ENCODE measurements at regions not wholly inside any gene's neighbourhood (a gene's known extent, or its start where the extent isn't known, plus 50 kb on each side); places are given as distances from the start of the nearest gene placed in this dataset.
"Not testable (repeated sequence)": the region's sequence is repeated elsewhere in the genome, so short reads cannot be mapped to it uniquely, and the experiment has no call there.

DNA sequence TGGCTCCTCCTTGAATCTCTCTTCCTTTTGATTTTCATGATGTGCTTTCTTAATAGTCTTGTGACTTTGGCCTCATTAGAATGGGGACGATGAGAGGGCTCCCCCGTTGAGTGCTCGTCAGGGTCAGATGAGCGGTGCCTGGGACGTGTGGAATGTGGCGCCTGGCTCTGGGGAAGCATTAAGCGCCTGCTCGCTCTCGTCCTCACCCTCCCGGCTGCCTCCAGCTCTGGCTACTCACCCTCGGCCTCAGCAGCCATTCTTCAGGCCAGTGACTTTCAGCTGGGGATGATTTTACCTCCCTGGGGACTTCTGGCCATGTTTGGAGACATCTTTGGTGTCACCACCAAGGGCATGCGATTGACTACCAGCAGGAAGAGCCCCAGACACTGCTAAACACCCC lies 69.7 kb downstream of the RPS6KA4 start:
- no peak for DNase-seq (ENCODE audit: low spot score)

DNA sequence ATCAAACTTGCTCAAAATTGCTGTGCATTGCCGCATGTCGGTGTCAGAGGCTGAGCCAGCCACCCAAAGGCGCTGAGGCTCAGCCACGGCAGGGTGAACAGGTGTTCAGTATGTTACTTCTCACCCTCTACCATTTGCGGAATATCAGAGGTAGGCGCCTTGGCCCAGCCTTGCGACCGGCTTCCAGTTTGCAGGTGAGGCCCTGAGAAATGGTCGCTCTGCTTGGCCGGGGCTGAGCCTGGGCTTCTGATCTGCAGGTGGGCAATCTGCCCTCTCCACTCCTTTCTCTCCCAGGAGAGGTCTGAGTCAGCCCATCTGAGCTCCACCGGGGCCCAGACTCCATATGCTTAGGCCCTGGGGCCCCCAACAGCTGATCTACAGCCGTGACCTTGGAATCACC lies 71.0 kb downstream of the RPS6KA4 start:
- no peak for DNase-seq (ENCODE audit: low spot score)

DNA sequence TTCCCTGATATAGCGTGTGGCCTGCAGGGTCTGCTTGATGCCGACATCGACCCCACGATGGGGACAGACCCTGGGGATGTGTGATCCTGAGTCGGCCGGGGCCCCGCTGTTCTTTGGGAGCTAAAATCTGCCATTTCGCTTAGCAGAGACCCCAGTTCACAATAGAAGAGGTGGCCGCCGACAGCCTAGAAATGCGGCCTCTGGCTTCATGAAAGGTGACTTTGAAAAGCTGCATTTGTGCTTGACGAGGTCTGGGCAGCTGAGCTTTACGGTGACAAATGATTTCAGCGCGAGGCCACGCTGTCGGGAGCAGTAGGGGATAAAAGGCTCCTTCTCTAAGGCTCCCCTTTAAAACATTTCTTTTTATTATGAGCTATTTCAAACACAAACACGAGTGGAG lies 71.7 kb downstream of the RPS6KA4 start:
- DNase-seq (ENCODE audit: low spot score) = no peak

DNA sequence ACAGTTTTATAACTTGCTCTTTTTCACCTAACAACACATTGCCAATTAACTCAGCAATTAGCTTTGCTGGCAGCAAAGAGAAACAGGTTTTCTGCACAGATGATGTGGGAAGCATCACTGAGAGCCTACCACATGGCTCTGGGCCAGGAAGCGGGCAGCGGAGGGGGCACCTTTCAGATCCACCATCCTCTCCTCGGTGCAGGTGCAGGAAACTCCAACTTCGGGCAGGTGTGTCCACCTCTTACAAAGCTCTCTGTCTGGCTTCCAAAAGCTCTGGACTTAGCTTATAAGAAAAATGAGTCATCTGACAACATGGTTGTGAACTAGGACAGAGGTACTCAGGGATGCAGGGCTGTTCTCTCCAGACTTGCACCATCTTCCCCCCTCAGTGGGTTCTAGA lies 77.0 kb downstream of the RPS6KA4 start:
- DNase-seq (ENCODE audit: low spot score) = no peak

DNA sequence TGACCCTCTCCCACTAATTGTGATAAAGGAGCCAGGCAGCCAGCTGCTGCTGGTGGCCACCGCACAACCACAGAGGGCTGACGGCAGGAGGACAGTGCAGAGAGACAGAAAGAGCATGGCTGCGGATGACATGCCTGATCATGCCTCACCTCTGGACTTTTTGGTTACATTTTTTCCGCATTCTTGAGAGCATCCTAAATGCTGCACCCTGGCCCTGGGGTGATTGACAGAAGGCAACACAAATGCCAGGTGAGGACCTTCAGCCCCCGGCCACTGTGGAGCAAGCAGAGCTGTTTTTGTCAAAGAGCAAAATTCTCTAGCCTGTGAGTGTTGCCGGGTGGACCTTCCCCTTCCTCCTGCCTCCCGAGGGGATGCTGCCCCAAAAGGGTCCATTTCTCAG lies 78.5 kb downstream of the RPS6KA4 start:
- no peak for DNase-seq (ENCODE audit: low spot score)

DNA sequence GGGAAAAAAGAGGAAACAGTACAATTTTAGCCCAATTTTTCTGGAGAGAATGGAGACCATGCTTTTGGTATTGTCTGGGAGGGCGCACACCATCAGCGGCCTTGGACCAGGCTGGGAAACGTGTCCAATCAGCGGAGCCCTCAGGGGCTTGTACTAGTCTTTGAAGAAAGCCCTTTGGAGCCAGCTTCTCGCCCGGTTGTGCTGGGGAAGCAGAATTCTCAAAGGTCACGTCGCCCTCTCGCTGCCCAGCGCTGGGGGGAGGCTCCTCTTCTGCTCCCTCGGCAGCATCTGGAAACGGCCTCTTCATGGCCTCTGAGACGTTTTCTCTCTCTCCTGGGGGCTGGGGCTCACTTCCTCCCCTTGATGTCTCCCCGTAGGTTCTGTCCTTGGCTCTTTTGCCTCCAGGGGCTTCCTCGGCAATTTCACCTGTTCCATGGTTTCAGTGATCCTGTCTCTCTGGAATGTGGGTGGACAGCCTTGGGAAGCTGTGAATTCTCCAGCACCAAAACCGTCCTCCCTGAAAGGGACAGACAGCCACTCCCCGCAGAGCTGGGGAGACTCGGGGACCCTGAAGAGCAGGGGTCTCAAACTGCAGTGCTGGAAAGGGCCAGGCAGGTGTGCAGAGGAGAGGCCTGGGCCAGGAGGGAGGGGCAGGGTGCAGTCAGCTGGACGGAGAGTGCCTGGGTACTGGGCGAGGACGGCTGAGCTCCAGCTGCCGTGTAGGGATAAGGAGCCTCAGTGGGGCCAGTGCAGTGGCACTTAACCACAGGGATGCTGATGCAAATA lies 80.2 kb downstream of the RPS6KA4 start:
- DNase-seq (ENCODE audit: low spot score) = no peak

DNA sequence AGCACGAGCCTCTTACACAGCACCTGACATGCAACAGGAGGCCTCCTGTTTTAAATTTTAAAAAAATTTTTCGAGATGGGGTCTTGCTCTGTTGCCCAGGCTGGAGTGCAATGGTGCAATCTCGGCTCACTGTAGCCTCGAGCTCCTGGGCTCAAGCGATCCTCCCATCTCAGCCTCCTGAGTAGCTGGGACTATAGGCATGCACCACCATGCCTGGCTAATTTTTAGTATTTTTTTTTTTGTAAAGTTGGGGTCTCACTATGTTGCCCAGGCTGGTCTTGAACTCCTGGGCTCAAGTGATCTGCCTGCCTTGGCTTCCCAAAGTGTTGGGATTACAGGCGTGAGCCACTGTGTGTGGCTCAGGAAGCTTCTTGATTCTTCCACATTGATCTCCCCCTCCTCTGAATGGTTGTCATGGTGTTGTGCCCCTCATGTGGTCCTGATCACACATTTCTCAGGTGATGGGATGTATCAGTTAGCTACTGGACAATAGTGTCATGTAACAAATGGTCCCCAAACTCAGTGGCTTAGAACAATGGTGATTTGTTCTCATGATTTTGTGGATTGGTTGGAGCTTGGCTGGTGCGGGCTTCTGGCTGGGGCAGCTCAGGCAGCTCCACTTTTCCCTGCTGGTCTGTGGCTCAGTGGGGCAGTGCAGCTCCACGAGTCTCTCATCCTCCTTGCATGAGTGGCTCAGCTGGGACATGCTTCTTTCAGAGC lies 81.0 kb downstream of the RPS6KA4 start:
- DNase-seq (ENCODE audit: low spot score) = not testable (repeated sequence)

DNA sequence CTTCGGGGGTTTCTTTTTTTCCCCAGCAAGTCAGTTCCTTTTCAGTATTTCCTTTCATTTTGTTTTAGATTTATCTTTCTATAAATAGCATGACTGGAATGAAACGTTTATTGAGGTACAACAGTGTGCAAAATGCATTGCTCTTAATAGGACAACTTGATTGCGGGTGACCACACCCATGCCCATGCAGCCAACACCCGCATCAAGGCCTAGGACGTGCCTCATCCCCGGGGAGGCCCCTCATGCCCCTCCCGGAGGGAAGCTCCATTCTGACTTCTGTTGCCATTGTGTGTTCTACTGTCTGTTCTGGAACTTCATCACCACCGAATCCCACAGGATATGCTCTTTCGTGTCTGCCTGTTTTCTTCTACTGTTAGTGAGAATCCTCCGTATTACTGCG lies 82.2 kb downstream of the RPS6KA4 start:
- DNase-seq (ENCODE audit: low spot score) = no peak

DNA sequence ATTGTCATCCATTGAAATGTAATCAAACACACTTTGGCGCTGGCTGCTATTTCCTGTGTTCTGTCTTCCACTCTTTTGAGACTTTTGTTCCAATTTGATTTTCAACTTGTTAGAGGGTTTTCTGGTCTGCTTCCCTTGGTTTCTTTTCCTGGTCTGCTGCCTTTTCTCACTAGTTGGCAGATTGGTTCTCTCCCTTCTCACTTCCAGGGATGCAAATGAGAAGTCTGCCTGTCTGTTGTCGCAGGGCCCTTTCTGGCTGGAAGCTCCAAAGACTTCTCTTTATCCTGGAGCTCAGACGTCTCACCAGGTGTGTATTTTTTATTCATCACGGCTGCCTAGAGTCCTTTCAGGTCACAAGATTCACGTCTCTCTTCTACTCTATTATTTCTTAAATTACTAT lies 84.0 kb downstream of the RPS6KA4 start:
- no peak for DNase-seq (ENCODE audit: low spot score)

DNA sequence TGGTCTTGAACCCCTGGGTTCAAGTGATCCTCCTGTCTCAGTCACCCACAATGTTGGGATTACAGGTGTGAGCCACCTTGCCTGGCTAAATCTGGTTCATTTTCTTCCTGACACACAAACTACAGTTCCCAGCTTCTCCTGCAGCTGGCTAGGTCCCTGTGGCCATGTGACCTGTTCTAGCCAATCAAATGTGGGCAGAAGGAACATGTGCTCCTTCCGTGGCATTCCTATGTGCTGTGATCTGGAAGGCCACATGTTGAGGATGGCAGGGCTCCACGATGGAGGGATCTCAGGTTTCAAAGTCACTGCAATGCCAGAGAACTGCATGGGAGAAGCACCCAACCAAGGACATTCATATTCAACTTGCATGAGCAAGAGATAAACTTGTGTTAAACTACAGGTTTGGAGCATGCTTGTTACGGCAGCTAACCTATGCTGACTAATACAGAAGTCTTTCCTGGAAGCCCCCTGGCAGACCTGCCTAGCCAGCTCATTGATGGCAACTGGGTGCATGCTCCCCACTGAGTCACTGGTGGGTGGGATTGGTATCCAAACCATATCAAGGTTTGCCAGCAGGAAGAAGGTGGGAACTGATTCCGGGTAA lies 86.0 kb downstream of the RPS6KA4 start:
- no peak for DNase-seq (ENCODE audit: low spot score)

DNA sequence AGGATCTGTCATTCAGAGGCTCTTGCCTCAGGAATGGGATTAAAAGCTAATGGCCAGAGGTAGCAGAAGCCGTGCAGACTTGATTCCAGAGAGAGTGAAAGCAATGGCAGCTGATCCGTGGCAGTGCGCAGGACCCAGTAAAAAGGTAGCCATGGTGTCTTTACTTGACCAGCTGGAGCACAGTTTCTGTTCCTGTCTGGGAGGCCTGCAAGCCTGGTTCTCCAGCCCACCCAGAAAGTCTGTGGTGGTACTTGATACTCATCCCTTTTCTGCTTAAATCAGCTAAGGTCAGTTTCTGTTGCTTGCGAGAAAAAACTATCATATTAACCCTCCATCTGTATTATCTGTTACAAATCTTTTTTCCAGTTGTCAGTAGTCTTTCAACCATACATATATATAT lies 86.7 kb downstream of the RPS6KA4 start:
- no peak for DNase-seq (ENCODE audit: low spot score)

DNA sequence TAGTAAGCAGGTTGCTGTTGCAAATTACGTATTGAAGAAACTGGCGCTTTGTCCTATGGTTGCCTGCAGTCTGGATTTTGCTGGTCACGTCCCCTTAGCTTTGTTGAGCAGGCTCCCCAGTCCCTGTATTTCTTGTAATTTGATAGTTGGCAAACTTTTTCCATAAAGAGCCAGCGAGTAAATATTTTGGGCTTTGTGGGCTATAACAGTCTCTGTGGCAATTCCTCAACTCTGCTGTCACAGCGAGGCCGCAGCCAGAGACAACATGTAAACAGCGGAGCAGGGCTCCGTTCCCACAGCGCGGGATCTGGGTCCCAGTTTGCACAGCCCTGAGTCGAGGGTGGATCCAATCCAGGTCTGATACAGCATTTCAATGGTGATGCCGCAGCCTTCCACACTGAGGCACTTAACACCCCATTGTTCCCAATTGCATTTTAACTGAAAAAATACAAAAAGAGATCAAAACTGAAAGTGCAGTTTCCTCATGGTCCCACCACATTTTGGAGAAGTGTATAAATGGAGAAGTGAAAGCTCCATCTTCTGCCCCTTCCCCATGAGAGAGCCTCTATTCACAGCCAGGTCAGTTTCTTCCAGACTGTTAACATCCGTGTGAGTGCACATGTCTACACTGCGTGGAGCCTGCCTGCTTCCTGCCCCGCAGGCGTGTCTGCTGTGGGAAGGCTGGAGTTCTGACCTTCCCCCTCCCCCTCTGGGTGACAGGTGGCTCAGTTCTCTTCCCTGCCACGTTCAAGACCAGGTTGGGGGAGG lies 89.1 kb downstream of the RPS6KA4 start:
- DNase-seq (ENCODE audit: low spot score) = peak; percentile 67

DNA sequence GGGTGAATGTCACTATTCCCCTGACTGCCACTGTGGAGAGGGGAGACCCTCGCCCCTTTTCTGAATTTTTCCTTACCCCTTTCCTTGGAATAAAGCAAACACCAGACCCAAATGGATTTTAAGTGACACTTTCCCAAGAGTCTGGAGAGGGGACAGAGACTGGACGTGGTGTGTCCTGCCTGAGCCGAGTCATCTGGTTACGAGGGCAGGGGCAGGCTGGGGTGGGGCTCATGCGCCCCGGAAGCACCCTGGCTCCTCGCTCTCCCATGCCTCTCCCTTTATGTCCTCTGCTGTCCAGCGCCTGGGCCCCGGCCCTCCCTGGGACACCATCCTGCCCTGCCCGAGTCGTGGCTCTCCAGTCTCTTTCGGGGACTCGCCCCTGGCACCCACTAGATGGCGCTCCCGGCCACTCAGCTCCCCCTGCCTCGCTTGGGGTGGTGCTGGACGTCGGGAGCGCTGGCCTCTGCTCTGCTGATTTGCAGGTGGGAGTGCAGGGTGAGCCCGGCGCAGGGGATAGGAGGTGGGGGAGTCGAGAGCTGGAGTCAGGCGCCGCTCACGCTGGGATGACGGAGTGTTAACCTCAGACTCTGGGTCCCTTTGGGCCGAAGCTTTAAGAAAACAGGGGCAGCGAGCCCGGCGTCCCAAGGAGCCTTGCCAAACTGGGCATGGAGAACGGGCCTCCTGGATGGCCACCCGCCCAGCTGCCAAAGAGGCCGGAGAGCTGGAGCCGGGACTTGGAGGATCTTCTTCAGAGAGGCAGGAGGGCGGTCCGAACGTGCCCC lies 89.8 kb downstream of the RPS6KA4 start:
- DNase-seq (ENCODE audit: low spot score) = peak; percentile 78

DNA sequence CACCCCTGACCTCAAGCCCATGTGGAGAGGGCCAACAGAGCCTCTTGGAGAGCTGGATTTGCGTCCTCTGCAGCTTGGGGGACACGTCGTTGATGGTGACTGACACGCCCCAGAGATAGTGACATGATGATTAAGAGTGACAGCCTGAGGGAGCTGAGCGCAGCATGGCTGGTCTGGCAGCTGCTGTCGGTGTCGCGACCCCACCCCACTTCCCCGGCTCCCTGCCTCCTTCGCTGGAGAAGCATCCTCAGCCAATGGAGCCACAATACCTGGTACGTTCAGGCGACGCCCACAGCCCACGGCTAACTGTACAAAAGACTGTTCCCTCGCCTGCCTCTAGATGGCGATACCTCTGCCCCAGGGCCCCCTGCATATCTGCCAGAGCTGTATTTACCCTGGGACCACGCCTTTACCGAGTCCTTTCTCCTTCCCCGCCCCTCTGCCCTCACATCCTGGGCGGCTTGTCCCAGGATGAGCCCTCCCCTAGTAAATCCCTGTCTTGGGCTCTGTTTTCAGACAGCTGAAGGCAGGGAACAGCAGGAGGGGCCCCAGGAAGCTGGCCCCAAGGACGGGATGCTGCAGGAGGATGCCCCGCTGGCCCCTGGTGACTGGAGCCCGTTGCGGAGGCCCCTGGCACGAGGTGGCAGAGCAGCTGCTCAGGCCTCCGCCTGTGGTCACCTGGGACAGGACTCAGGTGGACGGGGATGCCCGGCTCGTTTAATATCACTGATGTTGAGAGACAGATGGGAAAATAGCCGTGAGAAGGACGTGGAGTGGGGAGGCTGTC lies 90.6 kb downstream of the RPS6KA4 start:
- peak; percentile 30 for DNase-seq (ENCODE audit: low spot score)

DNA sequence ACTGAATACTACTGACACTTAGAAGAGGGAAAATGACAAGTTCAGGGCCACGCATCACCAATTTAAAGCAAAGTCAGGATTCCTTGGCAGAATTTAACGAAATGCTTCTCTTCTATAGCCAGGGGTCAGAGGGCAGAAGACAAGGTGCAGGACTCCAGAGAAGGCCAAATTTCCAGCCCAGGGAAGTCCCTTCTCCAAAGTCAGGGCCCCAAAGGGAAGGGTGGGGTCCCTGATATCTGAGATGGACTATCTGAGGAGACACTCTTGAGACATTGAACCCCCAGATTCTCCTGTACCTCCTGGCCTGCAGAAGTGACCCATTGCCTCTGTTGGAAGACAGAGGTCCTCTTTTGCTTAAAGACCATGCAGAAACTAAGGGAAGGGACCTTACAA lies 91.2 kb downstream of the RPS6KA4 start:
- DNase-seq (ENCODE audit: low spot score) = no peak

DNA sequence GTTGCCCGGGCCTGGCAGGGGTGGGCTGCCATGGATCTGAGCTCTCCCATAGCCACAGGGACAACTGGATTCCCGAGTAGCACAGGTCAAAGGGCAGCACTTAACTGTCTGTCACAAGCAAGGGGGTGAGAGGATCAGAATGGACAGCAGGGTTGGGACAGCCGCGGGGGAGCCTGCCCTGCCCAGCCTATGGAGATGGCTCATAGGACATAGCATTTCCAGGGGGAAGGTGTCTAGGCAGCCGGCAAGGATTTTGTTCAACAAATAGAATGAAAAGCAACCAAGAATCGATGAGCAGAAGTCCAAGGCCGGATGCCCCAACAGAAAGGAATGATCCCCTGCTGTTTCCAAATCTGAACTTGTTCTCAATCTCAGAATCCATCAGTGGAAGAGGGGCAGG lies 92.9 kb downstream of the RPS6KA4 start:
- no peak for DNase-seq (ENCODE audit: low spot score)

DNA sequence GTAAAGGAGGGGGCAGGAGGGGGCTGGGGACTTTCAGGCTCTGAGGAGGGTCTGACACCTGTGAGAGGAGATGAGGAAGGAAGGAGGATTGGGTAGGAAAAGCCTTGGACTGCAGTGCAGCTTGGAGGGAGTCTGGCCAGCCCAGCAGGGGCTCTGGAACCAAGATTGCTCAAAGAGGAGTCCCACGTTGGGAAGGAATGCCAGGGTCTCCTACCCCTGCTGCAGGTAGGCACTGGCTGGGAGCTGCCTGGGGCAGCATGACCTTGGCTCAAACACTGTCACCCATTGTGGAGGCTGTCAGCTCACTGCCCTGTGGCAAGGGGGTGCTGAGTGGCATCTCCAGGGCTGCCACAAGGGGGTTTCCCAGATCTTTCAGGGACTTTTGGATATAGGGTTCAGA lies 94.5 kb downstream of the RPS6KA4 start:
- no peak for DNase-seq (ENCODE audit: low spot score)

DNA sequence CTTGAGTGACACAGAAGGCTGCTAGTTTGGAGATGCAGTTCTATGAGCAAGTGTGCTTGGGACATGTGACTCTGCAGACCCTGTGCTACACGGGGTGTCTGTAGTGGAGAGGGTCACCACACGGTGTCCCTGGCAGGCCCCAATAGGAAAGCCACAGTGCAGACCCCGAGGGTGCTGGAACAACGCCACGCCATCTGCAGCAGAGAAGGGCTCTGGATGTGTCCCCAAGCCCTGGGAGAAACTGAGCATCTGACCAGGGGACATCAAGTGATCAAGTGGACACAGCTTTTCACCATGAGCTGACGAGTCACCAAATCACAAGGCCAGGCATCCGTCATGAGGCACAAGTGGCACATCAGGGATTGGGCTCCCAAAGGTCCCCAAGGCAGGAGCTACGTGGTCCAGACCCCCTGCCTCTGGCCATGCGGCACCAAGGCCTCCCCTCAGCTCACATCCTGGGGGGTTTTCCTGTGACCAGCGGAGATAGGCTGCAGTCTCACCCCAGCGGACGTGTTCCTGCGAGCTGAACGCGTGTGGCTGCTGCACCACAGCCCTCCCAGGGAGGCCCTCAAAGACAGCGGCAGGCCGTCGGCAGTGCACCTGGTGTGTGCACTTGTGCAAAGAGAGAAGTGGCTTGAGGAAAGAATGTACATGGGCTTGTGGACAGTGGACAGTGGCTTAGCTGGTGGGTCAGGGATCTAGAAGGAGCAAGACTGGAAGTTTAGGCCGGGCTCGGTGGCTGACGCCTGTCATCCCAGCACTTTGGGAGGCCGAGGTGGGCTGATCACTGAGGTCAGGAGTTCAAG lies 96.7 kb downstream of the RPS6KA4 start:
- DNase-seq (ENCODE audit: low spot score) = no peak

DNA sequence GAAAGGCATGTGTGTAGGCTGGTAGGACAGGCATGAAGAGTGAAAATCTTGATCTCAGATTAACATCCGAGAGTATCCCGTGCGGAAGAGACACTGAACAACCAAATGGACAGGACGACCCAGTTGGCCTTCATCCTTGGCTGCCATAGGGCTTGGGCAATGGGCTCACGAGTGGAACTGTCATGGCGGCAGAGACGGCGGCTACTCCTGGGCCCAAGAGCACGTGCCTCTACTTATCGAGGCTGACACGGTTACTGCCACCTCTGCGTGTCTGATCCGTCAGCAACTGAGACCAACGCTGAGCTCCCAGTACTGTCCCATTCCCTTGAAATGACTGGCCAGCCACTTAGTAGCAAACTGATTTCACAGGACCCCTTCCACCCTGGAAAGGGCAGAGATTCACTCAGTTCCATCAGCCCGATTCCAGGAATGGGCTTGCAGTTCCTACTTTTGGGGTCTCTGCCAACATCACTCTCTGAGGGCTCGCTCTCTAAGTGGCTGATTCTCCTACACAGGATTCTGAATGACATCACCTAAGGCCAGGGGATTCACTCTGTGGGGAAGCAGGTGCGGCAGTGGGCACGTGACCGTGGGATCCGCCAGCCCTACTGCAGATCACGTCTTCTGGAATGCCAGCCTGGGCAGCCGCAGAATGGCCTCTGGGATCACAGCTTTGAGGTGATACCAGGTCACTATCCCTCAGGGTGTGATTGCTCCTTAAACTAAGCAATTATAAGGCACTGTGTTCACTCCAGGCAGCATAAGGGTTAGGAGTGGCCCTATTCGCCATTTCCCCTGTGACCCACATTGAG lies 97.8 kb downstream of the RPS6KA4 start:
- no peak for DNase-seq (ENCODE audit: low spot score)

Measured in globus pallidus (tissue), 1 donor.